Upper lobe of right lung (tissue), 1 donor: ENCODE measurements at regions not wholly inside any gene's neighbourhood (a gene's known extent, or its start where the extent isn't known, plus 50 kb on each side); places are given as distances from the start of the nearest gene placed in this dataset.
"Not testable (repeated sequence)": the region's sequence is repeated elsewhere in the genome, so short reads cannot be mapped to it uniquely, and the experiment has no call there.

Experiments used
- ATAC-seq: fragments of 200-7000 bp; cut with Tn5 transposase; one replicate; pipeline ENCODE4 v1.9.1; 2020; ENCODE audit warnings: mild to moderate bottlenecking, moderate library complexity
- DNase-seq: peaks from one replicate; pipeline ENCODE4 v3.0.0-alpha.2; 2020
- H3K27ac ChIP-seq: fragments of 200-600 bp; one replicate; pipeline ENCODE4 v1.8.0; 2022
- H3K27me3 ChIP-seq: fragments of 200-600 bp; one replicate; pipeline ENCODE4 v1.8.0; 2022; ENCODE audit warnings: mild to moderate bottlenecking
- H3K36me3 ChIP-seq: fragments of 200-600 bp; one replicate; pipeline ENCODE4 v1.8.0; 2022
- H3K4me1 ChIP-seq: fragments of 200-600 bp; one replicate; pipeline ENCODE4 v1.8.0; 2022
- H3K4me3 ChIP-seq: fragments of 200-600 bp; one replicate; pipeline ENCODE4 v1.8.0; 2022; ENCODE audit warnings: mild to moderate bottlenecking
- H3K9me3 ChIP-seq: fragments of 200-600 bp; one replicate; pipeline ENCODE4 v1.8.0; 2022
- CTCF ChIP-seq: fragments of 200-600 bp; IDR thresholded peaks from one replicate; pipeline ENCODE4 v1.8.0; 2022; ENCODE audit warnings: antibody characterized with exemption
- intact Hi-C: fragments of 100-400 bp; cut with DNase I; formaldehyde crosslinking; loops from one replicate; pipeline ENCODE4 v1.11.0; 2022
- donor health status: DM: no; HTN: yes; CAD: no; lungs with severe emphysema.

- no peak for TF ChIP-seq CTCF
- Histone ChIP-seq H3K27ac (no peak overlapping the region), H3K4me3 (no peak overlapping the region), H3K4me1 (no peaks in the 10 kb centered on the region), H3K36me3 (no peaks in the 10 kb centered on the region), H3K9me3 (no peaks in the 10 kb centered on the region), H3K27me3 (no peaks in the 10 kb centered on the region)
- DNase-seq (no peak), ATAC-seq (no peak)
- intact Hi-C loops = no loop called here
Observed at GRCh38 chr3:181610083-181610972, 101.4 kb upstream of the SOX2 start.

- intact Hi-C loops = no loop called here
- H3K27me3 ChIP-seq = no peaks in the 10 kb centered on the region
- no peaks in the 10 kb centered on the region for H3K36me3 ChIP-seq
- no peak for DNase-seq
- TF ChIP-seq CTCF = no peak
- H3K4me1 ChIP-seq = no peaks in the 10 kb centered on the region
- ATAC-seq = no peak
- no peaks in the 10 kb centered on the region for H3K9me3 ChIP-seq
- no peak overlapping the region for H3K27ac ChIP-seq
- no peak overlapping the region for H3K4me3 ChIP-seq
Observed at GRCh38 chr3:181609030-181609767, 102.5 kb upstream of the SOX2 start.

GRCh38 chr3:181604267-181604666 is 107.5 kb upstream of the SOX2 start:
- TF ChIP-seq CTCF = no peak
- Histone ChIP-seq H3K9me3 (no peaks in the 10 kb centered on the region), H3K27ac (no peak overlapping the region), H3K4me3 (no peak overlapping the region), H3K4me1 (no peaks in the 10 kb centered on the region), H3K27me3 (no peaks in the 10 kb centered on the region), H3K36me3 (no peaks in the 10 kb centered on the region)
- DNase-seq (no peak), ATAC-seq (no peak)
- intact Hi-C loops = no loop called here

GRCh38 chr3:181596126-181596525 is 115.6 kb upstream of the SOX2 start:
- Histone ChIP-seq H3K27me3 (no peaks in the 10 kb centered on the region), H3K9me3 (no peaks in the 10 kb centered on the region), H3K4me3 (no peak overlapping the region), H3K4me1 (no peaks in the 10 kb centered on the region), H3K27ac (no peak overlapping the region), H3K36me3 (no peaks in the 10 kb centered on the region)
- TF ChIP-seq CTCF = no peak
- DNase-seq (no peak), ATAC-seq (no peak)
- intact Hi-C loops = no loop called here

- H3K9me3 ChIP-seq, ATAC-seq, H3K4me1 ChIP-seq, H3K27ac ChIP-seq, intact Hi-C loops, H3K4me3 ChIP-seq, DNase-seq, H3K36me3 ChIP-seq, H3K27me3 ChIP-seq: not testable (repeated sequence)
Observed at GRCh38 chr3:181590939-181591338, 120.8 kb upstream of the SOX2 start.

GRCh38 chr3:181582619-181583018 is 129.1 kb upstream of the SOX2 start:
- H3K9me3 ChIP-seq = no peaks in the 10 kb centered on the region
- intact Hi-C loops = no loop called here
- ATAC-seq = no peak
- DNase-seq = no peak
- no peak for TF ChIP-seq CTCF
- H3K36me3 ChIP-seq = no peaks in the 10 kb centered on the region
- no peaks in the 10 kb centered on the region for H3K27me3 ChIP-seq
- no peak overlapping the region for H3K4me3 ChIP-seq
- no peak overlapping the region for H3K27ac ChIP-seq
- H3K4me1 ChIP-seq = no peaks in the 10 kb centered on the region
